GM13977 (cell line): ENCODE measurements at regions not wholly inside any gene's neighbourhood (a gene's known extent, or its start where the extent isn't known, plus 50 kb on each side); places are given as distances from the start of the nearest gene placed in this dataset.

ENCODE experiments used
- DNase-seq: peaks from one replicate; pipeline ENCODE4 v3.0.0; 2012; ENCODE audit warnings: low spot score
- in situ Hi-C: fragments of 300-500 bp; cut with MboI; formaldehyde crosslinking; loops from one replicate; pipeline ENCODE4 v1.12.0; 2022; ENCODE audit warnings: low sequenced_read_pairs, low pct_unique_long_range_greater_than_20kb, mixed read lengths, inconsistent platforms; ENCODE audit not compliant: unreplicated experiment
- TF ChIP-seq, protein P1 (sequence below): IDR thresholded peaks from 2 replicates; pipeline ENCODE4 v1.5.1; 2012; ENCODE audit warnings: mild to moderate bottlenecking, control low read depth; ENCODE audit not compliant: insufficient read depth; ENCODE audit errors: extremely low read depth, missing control alignments

GRCh38 chr15:55108858-55109518 lies 87.8 kb downstream of the RSL24D1 start:
- DNase-seq, result peak; percentile 44
- in situ Hi-C loops, result no loop called here
- TF ChIP-seq, protein P1, sequence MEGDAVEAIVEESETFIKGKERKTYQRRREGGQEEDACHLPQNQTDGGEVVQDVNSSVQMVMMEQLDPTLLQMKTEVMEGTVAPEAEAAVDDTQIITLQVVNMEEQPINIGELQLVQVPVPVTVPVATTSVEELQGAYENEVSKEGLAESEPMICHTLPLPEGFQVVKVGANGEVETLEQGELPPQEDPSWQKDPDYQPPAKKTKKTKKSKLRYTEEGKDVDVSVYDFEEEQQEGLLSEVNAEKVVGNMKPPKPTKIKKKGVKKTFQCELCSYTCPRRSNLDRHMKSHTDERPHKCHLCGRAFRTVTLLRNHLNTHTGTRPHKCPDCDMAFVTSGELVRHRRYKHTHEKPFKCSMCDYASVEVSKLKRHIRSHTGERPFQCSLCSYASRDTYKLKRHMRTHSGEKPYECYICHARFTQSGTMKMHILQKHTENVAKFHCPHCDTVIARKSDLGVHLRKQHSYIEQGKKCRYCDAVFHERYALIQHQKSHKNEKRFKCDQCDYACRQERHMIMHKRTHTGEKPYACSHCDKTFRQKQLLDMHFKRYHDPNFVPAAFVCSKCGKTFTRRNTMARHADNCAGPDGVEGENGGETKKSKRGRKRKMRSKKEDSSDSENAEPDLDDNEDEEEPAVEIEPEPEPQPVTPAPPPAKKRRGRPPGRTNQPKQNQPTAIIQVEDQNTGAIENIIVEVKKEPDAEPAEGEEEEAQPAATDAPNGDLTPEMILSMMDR, result peak; percentile 77

DNA sequence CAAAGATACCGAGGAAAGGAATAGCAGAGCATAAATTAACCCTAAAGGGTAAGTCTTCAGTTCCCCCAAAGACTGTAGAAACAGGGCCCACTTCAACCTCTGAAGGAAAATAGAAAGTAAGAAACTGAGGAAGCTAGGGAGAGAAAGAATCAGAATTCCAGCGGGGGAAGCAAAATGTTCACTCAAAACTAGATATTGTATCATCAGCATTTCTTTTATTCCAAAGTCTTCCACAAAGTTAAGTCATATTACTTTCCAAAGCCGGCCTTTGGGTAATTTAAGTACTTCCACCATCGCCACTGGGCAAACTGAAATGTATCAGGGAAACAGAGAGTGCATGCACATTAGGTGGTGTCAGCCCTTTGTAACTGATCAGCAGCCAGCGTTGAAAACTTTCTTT lies 88.3 kb downstream of the RSL24D1 start:
- TF ChIP-seq, protein P1, result no peak
- in situ Hi-C loops, result no loop called here
- no peak for DNase-seq

GRCh38 chr15:55106155-55106554 lies 90.6 kb downstream of the RSL24D1 start:
- in situ Hi-C loops, result no loop called here
- TF ChIP-seq, protein P1, result no peak
- DNase-seq, result no peak

- DNase-seq, result no peak
- in situ Hi-C loops, result no loop called here
- TF ChIP-seq, protein P1, result no peak
Measured at GRCh38 chr15:55094136-55094535, 102.6 kb downstream of the RSL24D1 start.

- in situ Hi-C loops, result no loop called here
- TF ChIP-seq, protein P1, result no peak
- no peak for DNase-seq
Measured at GRCh38 chr15:55088207-55088606, 108.5 kb downstream of the RSL24D1 start.

DNA sequence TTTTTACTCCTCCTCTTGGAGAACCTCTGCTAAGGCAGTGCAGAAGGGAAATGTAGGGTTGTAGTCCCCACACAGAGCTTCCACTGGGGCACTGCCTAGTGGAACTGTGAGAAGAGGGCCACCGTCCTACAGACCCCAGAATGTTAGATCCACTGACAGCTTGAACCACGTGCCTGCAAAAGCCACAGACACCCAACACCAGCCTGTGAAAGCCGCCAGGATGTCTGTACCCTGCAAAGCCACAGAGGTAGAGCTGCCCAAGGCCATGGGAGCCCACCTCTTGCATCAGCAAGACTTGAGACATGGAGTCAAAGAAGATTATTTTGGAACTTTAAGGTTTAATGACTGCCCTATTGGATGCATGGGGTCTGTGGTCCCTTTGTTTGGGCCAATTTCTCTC lies 112.1 kb downstream of the RSL24D1 start:
- TF ChIP-seq, protein P1, result no peak
- in situ Hi-C loops, result no loop called here
- DNase-seq, result no peak
